ENCODE measurements at regions not wholly inside any gene's neighbourhood (a gene's known extent, or its start where the extent isn't known, plus 50 kb on each side); places are given as distances from the start of the nearest gene placed in this dataset.

GRCh38 chr7:118559207-118559606 lies 334.7 kb downstream of the ANKRD7 start:
- POLR2A ChIA-PET (ENCODE audit: unreplicated experiment): no interaction called here
- TF ChIP-seq CTCF (conservative IDR thresholded peaks at IDR 0.05) (no peak), EZH2 (IDR thresholded peaks at IDR 0.05; ENCODE audit: low read depth) (no peak)
- Histone ChIP-seq H3K27me3 (ENCODE audit: insufficient read depth, low read depth) (no peaks in the 10 kb centered on the region), H3K4me3 (no peak overlapping the region), H3F3A (ENCODE audit: insufficient read depth, low read depth) (no peaks in the 10 kb centered on the region), H3K4me2 (no peak overlapping the region), H4K20me1 (ENCODE audit: insufficient read depth) (no peaks in the 10 kb centered on the region), H2AFZ (no peak overlapping the region), H3K79me2 (ENCODE audit: low read depth) (no peaks in the 10 kb centered on the region), H3K9me2 (ENCODE audit: insufficient read depth) (no peaks in the 10 kb centered on the region), H3K4me1 (replicated peaks; ENCODE audit: insufficient read depth) (no peaks in the 10 kb centered on the region), H3K9me3 (ENCODE audit: insufficient read depth, low read depth) (no peaks in the 10 kb centered on the region), H3K36me3 (ENCODE audit: low read depth) (no peaks in the 10 kb centered on the region), H3K27ac (no peak overlapping the region)
- DNase-seq: no peak
- CTCF ChIA-PET: no interaction called here
- BruUV-seq (replicated peaks): no TSS peak
- intact Hi-C loops (cut with micrococcal nuclease; ENCODE audit: unreplicated experiment): no loop called here

- H3F3A ChIP-seq (ENCODE audit: insufficient read depth, low read depth): no peaks in the 10 kb centered on the region
- ChIA-PET CTCF (no interaction called here), POLR2A (ENCODE audit: unreplicated experiment) (interaction anchor here (0.6 kb wide), 1 partner anchor 48 kb away, joined by 9 read pairs; no protein-coding TSS in a partner anchor)
- no peaks in the 10 kb centered on the region for H3K27me3 ChIP-seq (ENCODE audit: insufficient read depth, low read depth)
- no peaks in the 10 kb centered on the region for H4K20me1 ChIP-seq (ENCODE audit: insufficient read depth)
- no peak overlapping the region for H3K27ac ChIP-seq
- no peaks in the 10 kb centered on the region for H3K36me3 ChIP-seq (ENCODE audit: low read depth)
- H3K9me3 ChIP-seq (ENCODE audit: insufficient read depth, low read depth): no peaks in the 10 kb centered on the region
- no TSS peak for BruUV-seq (replicated peaks)
- no peak for DNase-seq
- intact Hi-C loops (cut with micrococcal nuclease; ENCODE audit: unreplicated experiment): no loop called here
- no peak overlapping the region for H3K4me2 ChIP-seq
- no peaks in the 10 kb centered on the region for H3K79me2 ChIP-seq (ENCODE audit: low read depth)
- H2AFZ ChIP-seq: no peak overlapping the region
- H3K4me3 ChIP-seq: no peak overlapping the region
- H3K4me1 ChIP-seq (replicated peaks; ENCODE audit: insufficient read depth): no peaks in the 10 kb centered on the region
- TF ChIP-seq EZH2 (IDR thresholded peaks at IDR 0.05; ENCODE audit: low read depth) (no peak), CTCF (conservative IDR thresholded peaks at IDR 0.05) (no peak)
- H3K9me2 ChIP-seq (ENCODE audit: insufficient read depth): no peaks in the 10 kb centered on the region
These were observed 338.8 kb downstream of the ANKRD7 start for GRCh38 chr7:118563311-118563710.

- POLR2A ChIA-PET (ENCODE audit: unreplicated experiment): no interaction called here
- Histone ChIP-seq H3K79me2 (ENCODE audit: low read depth) (no peaks in the 10 kb centered on the region), H3K27me3 (ENCODE audit: insufficient read depth, low read depth) (no peaks in the 10 kb centered on the region), H3K4me2 (no peak overlapping the region), H3K9me2 (ENCODE audit: insufficient read depth) (no peaks in the 10 kb centered on the region), H2AFZ (no peak overlapping the region), H3K9me3 (ENCODE audit: insufficient read depth, low read depth) (no peaks in the 10 kb centered on the region), H3K36me3 (ENCODE audit: low read depth) (no peaks in the 10 kb centered on the region), H3K27ac (no peak overlapping the region), H3K4me1 (replicated peaks; ENCODE audit: insufficient read depth) (no peaks in the 10 kb centered on the region), H3F3A (ENCODE audit: insufficient read depth, low read depth) (no peaks in the 10 kb centered on the region), H3K4me3 (no peak overlapping the region), H4K20me1 (ENCODE audit: insufficient read depth) (no peaks in the 10 kb centered on the region)
- TF ChIP-seq CTCF (conservative IDR thresholded peaks at IDR 0.05) (no peak), EZH2 (IDR thresholded peaks at IDR 0.05; ENCODE audit: low read depth) (no peak)
- no TSS peak for BruUV-seq (replicated peaks)
- DNase-seq: no peak
- intact Hi-C loops (cut with micrococcal nuclease; ENCODE audit: unreplicated experiment): no loop called here
- CTCF ChIA-PET: no interaction called here
These were observed 348.1 kb downstream of the ANKRD7 start for GRCh38 chr7:118572604-118573003.
